H1 (cell line): ENCODE measurements at regions not wholly inside any gene's neighbourhood (a gene's known extent, or its start where the extent isn't known, plus 50 kb on each side); places are given as distances from the start of the nearest gene placed in this dataset.

Experiments
- CTCF ChIA-PET: fragments of 300-600 bp; sonication (Branson Sonifier 250); formaldehyde crosslinking; loops from one replicate; lab custom pipeline; 2021; ENCODE audit not compliant: partially characterized antibody; lab: Charles Lee
- POLR2A ChIA-PET: fragments of 300-600 bp; sonication (Branson Sonifier 250); formaldehyde crosslinking; loops from one replicate; lab custom pipeline; 2021; ENCODE audit warnings: inconsistent platforms; ENCODE audit not compliant: partially characterized antibody; lab: Charles Lee
- DNase-seq, 2 experiments: peaks; one replicate each; pipeline versions ENCODE4 v3.0.0 to v3.0.0-alpha.2; 2010 to 2022; ENCODE audit warnings: low spot score in 2 of 2, low read depth in 1 of 2, mixed read lengths in 1 of 2
- FAIRE-seq: peaks from 2 replicates; lab custom pipeline; 2011; peaks lifted over from hg19 to GRCh38; lab: Jason Lieb, UNC
- H2AFZ ChIP-seq: 2 replicates; pipeline ENCODE4 v1.8.1; 2012; ENCODE audit warnings: low read length, inconsistent platforms
- H2AK5ac ChIP-seq: 2 replicates; pipeline ENCODE4 v1.6.1; 2013; ENCODE audit warnings: low read depth, low read length
- H2BK120ac ChIP-seq: replicated peaks from 2 replicates; pipeline ENCODE3; 2013; ENCODE audit warnings: low read depth, low read length, inconsistent platforms
- H2BK12ac ChIP-seq: 2 replicates; pipeline ENCODE4 v1.6.1; 2013; ENCODE audit warnings: low read depth, low read length
- H2BK15ac ChIP-seq: 2 replicates; pipeline ENCODE4 v1.6.1; 2013; ENCODE audit warnings: low read length
- H2BK20ac ChIP-seq: 2 replicates; pipeline ENCODE4 v1.6.1; 2013; ENCODE audit warnings: low read length
- H2BK5ac ChIP-seq: 2 replicates; pipeline ENCODE4 v1.6.1; 2013; ENCODE audit warnings: low read depth, low read length
- H3K14ac ChIP-seq: 2 replicates; pipeline ENCODE4 v1.6.1; 2013; ENCODE audit warnings: inconsistent platforms; ENCODE audit not compliant: insufficient read length
- H3K18ac ChIP-seq: 2 replicates; pipeline ENCODE4 v1.6.1; 2013; ENCODE audit warnings: low read length; ENCODE audit errors: extremely low read depth
- H3K23ac ChIP-seq: 2 replicates; pipeline ENCODE4 v1.6.1; 2013; ENCODE audit warnings: inconsistent platforms; ENCODE audit not compliant: insufficient read length
- H3K23me2 ChIP-seq: 2 replicates; pipeline ENCODE4 v1.6.1; 2013; ENCODE audit warnings: low read depth, low read length
- H3K27ac ChIP-seq: 2 replicates; pipeline ENCODE4 v1.6.1; 2011; ENCODE audit warnings: low read depth, low read length, inconsistent platforms
- H3K27me3 ChIP-seq, 4 experiments: replicated peaks in 1 of 4; 1 replicate in 1 of 4; 2 replicates in 3 of 4; pipeline versions ENCODE4 v1.6.1 to v1.8.1; 2011 to 2013; ENCODE audit warnings: low read length in 3 of 4, mild to moderate bottlenecking in 3 of 4, inconsistent platforms in 2 of 4, mixed read lengths in 2 of 4, moderate library complexity in 1 of 4; ENCODE audit not compliant: control insufficient read depth in 3 of 4, insufficient read depth in 3 of 4; ENCODE audit errors: extremely low read depth in 1 of 4
- H3K36me3 ChIP-seq, 4 experiments: 2 replicates each; pipeline versions ENCODE4 v1.6.1 to v1.8.1; 2011 to 2013; ENCODE audit warnings: mild to moderate bottlenecking in 4 of 4, low read length in 3 of 4, moderate library complexity in 2 of 4, control low read depth in 1 of 4, inconsistent platforms in 1 of 4; ENCODE audit not compliant: insufficient read depth in 4 of 4, control insufficient read depth in 2 of 4
- H3K4ac ChIP-seq: replicated peaks from 2 replicates; pipeline ENCODE3; 2013; ENCODE audit warnings: low read length, low read depth, mixed read lengths, inconsistent platforms; ENCODE audit not compliant: insufficient read length
- H3K4me1 ChIP-seq, 4 experiments: replicated peaks in 1 of 4; 1 replicate in 1 of 4; 2 replicates in 3 of 4; pipeline versions ENCODE4 v1.6.1 to v1.8.1; 2011 to 2013; ENCODE audit warnings: low read length in 3 of 4, inconsistent platforms in 2 of 4, mixed read lengths in 1 of 4; ENCODE audit not compliant: insufficient read depth in 4 of 4, control insufficient read depth in 3 of 4
- H3K4me2 ChIP-seq, 2 experiments: 2 replicates each; pipeline versions ENCODE4 v1.6.1 to v1.8.1; 2011 to 2013; ENCODE audit warnings: low read depth in 2 of 2, low read length in 2 of 2, control low read depth in 1 of 2, inconsistent platforms in 1 of 2, mild to moderate bottlenecking in 1 of 2; ENCODE audit not compliant: insufficient read depth in 1 of 2
- H3K4me3 ChIP-seq, 4 experiments: fragments of 200-600, 300-600 bp in 1 of 4; sonication (generic), shearing (Covaris generic), sonication (Bioruptor Twin) in 1 of 4; 2 replicates each; pipeline versions ENCODE4 v1.5.1 to v1.8.1; 2011 to 2016; ENCODE audit warnings: low read length in 4 of 4, low read depth in 3 of 4, control low read depth in 2 of 4, inconsistent platforms in 2 of 4, mild to moderate bottlenecking in 2 of 4, mixed read lengths in 1 of 4, moderate library complexity in 1 of 4; ENCODE audit not compliant: insufficient read depth in 2 of 4; ENCODE audit errors: extremely low read depth in 1 of 4
- H3K56ac ChIP-seq: replicated peaks from 2 replicates; pipeline ENCODE3; 2013; ENCODE audit warnings: low read depth, mild to moderate bottlenecking, mixed read lengths, low read length, inconsistent platforms; ENCODE audit not compliant: insufficient read length
- H3K79me1 ChIP-seq: 2 replicates; pipeline ENCODE4 v1.6.1; 2013; ENCODE audit warnings: low read depth, low read length, control low read depth
- H3K79me2 ChIP-seq, 2 experiments: 2 replicates each; pipeline versions ENCODE4 v1.6.1 to v1.8.1; 2012 to 2013; ENCODE audit warnings: low read length in 2 of 2, mild to moderate bottlenecking in 2 of 2, inconsistent platforms in 1 of 2; ENCODE audit not compliant: insufficient read depth in 2 of 2, control insufficient read depth in 1 of 2
- H3K9ac ChIP-seq, 4 experiments: replicated peaks in 1 of 4; 1 replicate in 1 of 4; 2 replicates in 3 of 4; pipeline versions ENCODE4 v1.6.1 to v1.8.1; 2011 to 2013; ENCODE audit warnings: low read depth in 3 of 4, low read length in 3 of 4, control low read depth in 2 of 4, mild to moderate bottlenecking in 2 of 4, moderate library complexity in 2 of 4, inconsistent platforms in 1 of 4; ENCODE audit errors: extremely low read depth in 1 of 4
- H3K9me3 ChIP-seq, 2 experiments: 2 replicates each; pipeline versions ENCODE4 v1.6.1 to v1.8.1; 2012 to 2013; ENCODE audit warnings: mild to moderate bottlenecking in 2 of 2, moderate library complexity in 2 of 2, control low read depth in 1 of 2, inconsistent platforms in 1 of 2, low read depth in 1 of 2, low read length in 1 of 2, mixed read lengths in 1 of 2; ENCODE audit not compliant: insufficient read depth in 2 of 2
- H4K20me1 ChIP-seq, 2 experiments: replicated peaks in 1 of 2; 2 replicates each; pipeline versions ENCODE3 to v1.8.1; 2011 to 2013; ENCODE audit warnings: inconsistent platforms in 2 of 2, low read length in 2 of 2, mild to moderate bottlenecking in 1 of 2; ENCODE audit not compliant: insufficient read depth in 2 of 2, control insufficient read depth in 1 of 2
- H4K5ac ChIP-seq: 2 replicates; pipeline ENCODE4 v1.6.1; 2013; ENCODE audit warnings: low read length, low read depth, mixed read lengths, inconsistent platforms; ENCODE audit not compliant: insufficient read length
- H4K8ac ChIP-seq: 2 replicates; pipeline ENCODE4 v1.8.0; 2013; ENCODE audit warnings: mild to moderate bottlenecking, moderate library complexity, low read length, inconsistent platforms; ENCODE audit not compliant: insufficient read depth; ENCODE audit errors: extremely low read depth
- H4K91ac ChIP-seq: replicated peaks from 2 replicates; pipeline ENCODE3; 2013; ENCODE audit warnings: low read length, mixed read lengths, inconsistent platforms; ENCODE audit not compliant: insufficient read length
- ATF3 ChIP-seq: IDR thresholded peaks from 2 replicates; pipeline ENCODE4 v1.6.1; 2011; ENCODE audit warnings: low read depth, mild to moderate bottlenecking, low read length; ENCODE audit not compliant: insufficient read depth
- BRCA1 ChIP-seq: IDR thresholded peaks from 2 replicates; pipeline ENCODE4 v1.6.1; 2012; ENCODE audit warnings: low read depth, low read length, improper control_type of control experiment
- CREB1 ChIP-seq: IDR thresholded peaks from 2 replicates; pipeline ENCODE4 v1.6.1; 2012; ENCODE audit warnings: inconsistent platforms
- GABPA ChIP-seq: IDR thresholded peaks from 2 replicates; pipeline ENCODE4 v1.6.1; 2011; ENCODE audit warnings: mild to moderate bottlenecking, low read length, moderate library complexity, borderline replicate concordance; ENCODE audit not compliant: insufficient read depth
- HDAC2 ChIP-seq, 2 experiments: fragments of 300-600 bp in 1 of 2; sonication (generic) in 1 of 2; IDR thresholded peaks; 2 replicates each; pipeline ENCODE4 v1.6.1; 2011 to 2012; ENCODE audit warnings: low read depth in 2 of 2, low read length in 2 of 2, mild to moderate bottlenecking in 2 of 2, moderate library complexity in 2 of 2, borderline replicate concordance in 1 of 2, inconsistent platforms in 1 of 2
- POLR2A ChIP-seq, 2 experiments: IDR thresholded peaks; 1 replicate in 1 of 2; 2 replicates in 1 of 2; pipeline ENCODE4 v1.6.1; 2011; ENCODE audit warnings: low read depth in 2 of 2, low read length in 2 of 2, mild to moderate bottlenecking in 2 of 2; ENCODE audit errors: control extremely low read depth in 1 of 2
- RBBP5 ChIP-seq: IDR thresholded peaks from 2 replicates; pipeline ENCODE4 v1.7.1; 2012; ENCODE audit warnings: low read depth, mild to moderate bottlenecking, inconsistent platforms, low read length, moderate library complexity, borderline replicate concordance
- RFX5 ChIP-seq: IDR thresholded peaks from 2 replicates; pipeline ENCODE4 v1.6.1; 2011; ENCODE audit warnings: low read depth, low read length, improper control_type of control experiment, borderline replicate concordance
- SAP30 ChIP-seq: fragments of 300-600 bp; sonication (generic); IDR thresholded peaks from 2 replicates; pipeline ENCODE4 v1.7.1; 2012; ENCODE audit warnings: low read length, moderate library complexity, mild to moderate bottlenecking, inconsistent platforms; ENCODE audit not compliant: insufficient read depth, insufficient replicate concordance
- SIN3A ChIP-seq, 2 experiments: IDR thresholded peaks in 1 of 2; conservative IDR thresholded peaks in 1 of 2; 2 replicates each; pipeline ENCODE4 v1.6.1; 2011 to 2012; ENCODE audit warnings: low read length in 2 of 2, improper control_type of control experiment in 1 of 2, low read depth in 1 of 2, mild to moderate bottlenecking in 1 of 2
- SRF ChIP-seq: IDR thresholded peaks from 2 replicates; pipeline ENCODE4 v1.6.1; 2011; ENCODE audit warnings: mild to moderate bottlenecking, low read depth, low read length, moderate library complexity
- TAF1 ChIP-seq: IDR thresholded peaks from 2 replicates; pipeline ENCODE4 v1.6.1; 2011; ENCODE audit warnings: mild to moderate bottlenecking, low read depth, low read length
- TAF7 ChIP-seq: optimal IDR thresholded peaks from 2 replicates; pipeline ENCODE3; 2011; ENCODE audit warnings: low read depth, mild to moderate bottlenecking, inconsistent platforms, low read length, moderate library complexity, borderline replicate concordance
- TEAD4 ChIP-seq: IDR thresholded peaks from 2 replicates; pipeline ENCODE4 v1.6.1; 2012; ENCODE audit warnings: low read depth, low read length, inconsistent platforms, mixed read lengths
- WGBS, 2 experiments: shearing (Covaris generic) in 1 of 2; methylation state at CpG; one replicate each; pipeline versions ENCODE4 v1.1.6 to v1.1.7; 2013 to 2015; ENCODE audit warnings: low lambda C conversion rate in 2 of 2, mixed read lengths in 2 of 2, inconsistent platforms in 1 of 2, low coverage in 1 of 2, missing lambda C conversion rate in 1 of 2; ENCODE audit not compliant: insufficient replicate concordance in 2 of 2, insufficient coverage in 1 of 2, insufficient read length in 1 of 2; ENCODE audit errors: extremely low coverage in 1 of 2, missing lambda C conversion rate in 1 of 2; 5-methylcytosine and 5-hydroxymethylcytosine counted together

GRCh38 chr16:9425236-9425635, 333.8 kb downstream of the HAPSTR1 start:
- no peak overlapping the region for H3K18ac ChIP-seq
- no peak overlapping the region for H3K23ac ChIP-seq
- H3K27ac ChIP-seq = no peak overlapping the region
- H3K4ac ChIP-seq = no peak overlapping the region
- no peak overlapping the region for H4K8ac ChIP-seq
- no peak overlapping the region for H3K9ac ChIP-seq
- H2AK5ac ChIP-seq = no peak overlapping the region
- FAIRE-seq = no peak
- no peak overlapping the region for H2BK120ac ChIP-seq
- no peak overlapping the region for H3K56ac ChIP-seq
- no peak overlapping the region for H4K5ac ChIP-seq
- POLR2A ChIA-PET = no interaction called here
- H2BK5ac ChIP-seq = no peak overlapping the region
- no peak overlapping the region for H2BK15ac ChIP-seq
- no peak overlapping the region for H2BK12ac ChIP-seq
- H3K9me3 ChIP-seq = no peaks in the 10 kb centered on the region
- H3K23me2 ChIP-seq = no peaks in the 10 kb centered on the region; the same call in 1 of the 2 replicates
- 75% methylated on average over 2 of the region's 3 CpGs; no CpG with 5 or more reads in 1 of the 2 experiments for WGBS, 2 experiments
- no peak overlapping the region for H4K91ac ChIP-seq
- H3K27me3 ChIP-seq = no peaks in the 10 kb centered on the region
- DNase-seq = no peak
- H2BK20ac ChIP-seq = no peak overlapping the region
- no peaks in the 10 kb centered on the region for H3K79me1 ChIP-seq
- no peaks in the 10 kb centered on the region for H3K79me2 ChIP-seq
- H3K14ac ChIP-seq = no peak overlapping the region
- H4K20me1 ChIP-seq = no peaks in the 10 kb centered on the region
- no peak overlapping the region for H3K4me3 ChIP-seq
- H2AFZ ChIP-seq = peak overlapping the region; percentile 42; the same call in 1 of the 2 replicates
- peaks cover 0 to 2% (median 0%) of the 10 kb centered on the region in 4 experiments; a peak in 2 of 7 replicates for H3K4me1 ChIP-seq
- no peaks in the 10 kb centered on the region for H3K36me3 ChIP-seq
- CTCF ChIA-PET = no interaction called here
- H3K4me2 ChIP-seq = no peak overlapping the region
- TF ChIP-seq GABPA (no peak), SIN3A (conservative IDR thresholded peaks at IDR 0.05 in 1 of 2, IDR thresholded peaks at IDR 0.05 in 1 of 2; ENCODE audit: low read depth in 1 of 2, low read length in 2 of 2) (no peak), SRF (no peak), ATF3 (no peak), BRCA1 (no peak), CREB1 (no peak), HDAC2 (IDR thresholded peaks at IDR 0.05; ENCODE audit: borderline replicate concordance in 1 of 2, low read depth in 2 of 2, low read length in 2 of 2) (no peak), SAP30 (no peak), TAF1 (no peak), TEAD4 (no peak), RBBP5 (no peak), RFX5 (no peak), POLR2A (IDR thresholded peaks at IDR 0.05; ENCODE audit: control extremely low read depth in 1 of 2, low read depth in 2 of 2, low read length in 2 of 2) (no peak), TAF7 (no peak)
